IMR-90 (cell line): ENCODE measurements at regions not wholly inside any gene's neighbourhood (a gene's known extent, or its start where the extent isn't known, plus 50 kb on each side); places are given as distances from the start of the nearest gene placed in this dataset.

ENCODE experiments used
- ATAC-seq: fragments of 200-7000 bp; cut with Tn5 transposase; 2 replicates; pipeline ENCODE4 v1.9.1; 2020; ENCODE audit warnings: low read depth, mild to moderate bottlenecking, moderate library complexity
- BruUV-seq: library from RNA; stranded (reverse); fragments of 400-500 nt; replicated peaks from 2 replicates; lab custom pipeline; 2021; lab: Mats Ljungman, UMichigan
- CTCF ChIA-PET: fragments of 300-600 bp; formaldehyde crosslinking; extraction: SDS; loops from one replicate; lab custom pipeline; 2021; ENCODE audit warnings: antibody characterized with exemption; lab: Yijun Ruan, JAX
- POLR2A ChIA-PET: fragments of 300-600 bp; sonication (Branson Sonifier 250); formaldehyde crosslinking; loops from one replicate; lab custom pipeline; 2022; ENCODE audit warnings: antibody characterized with exemption; ENCODE audit not compliant: unreplicated experiment; lab: Charles Lee
- DNase-seq: peaks from one replicate; pipeline ENCODE4 v3.0.0; 2013
- H2AFZ ChIP-seq: replicated peaks from 2 replicates; pipeline ENCODE3; 2013; ENCODE audit warnings: low read length, mild to moderate bottlenecking; ENCODE audit not compliant: poor library complexity
- H2AK5ac ChIP-seq: 2 replicates; pipeline ENCODE4 v1.6.1; 2013; ENCODE audit warnings: low read depth, low read length, inconsistent platforms
- H2AK9ac ChIP-seq: replicated peaks from 2 replicates; pipeline ENCODE3; 2013; ENCODE audit warnings: mild to moderate bottlenecking, low read depth, low read length, moderate library complexity; ENCODE audit not compliant: poor library complexity
- H2BK120ac ChIP-seq: 2 replicates; pipeline ENCODE4 v1.6.1; 2013; ENCODE audit warnings: low read depth, low read length, inconsistent platforms
- H2BK15ac ChIP-seq: 3 replicates; pipeline ENCODE4 v1.6.1; 2013; ENCODE audit warnings: low read depth, low read length, inconsistent platforms
- H2BK20ac ChIP-seq: 2 replicates; pipeline ENCODE4 v1.6.1; 2013; ENCODE audit warnings: low read depth, mild to moderate bottlenecking, inconsistent platforms, low read length, moderate library complexity
- H2BK5ac ChIP-seq: 2 replicates; pipeline ENCODE4 v1.6.1; 2013; ENCODE audit warnings: mild to moderate bottlenecking, low read depth, low read length, inconsistent platforms; ENCODE audit not compliant: poor library complexity, severe bottlenecking
- H3K14ac ChIP-seq: replicated peaks from 2 replicates; pipeline ENCODE4 v1.6.1; 2013; ENCODE audit warnings: low read depth, low read length, inconsistent platforms
- H3K18ac ChIP-seq: 2 replicates; pipeline ENCODE4 v1.6.1; 2013; ENCODE audit warnings: low read depth, low read length, control low read depth
- H3K23ac ChIP-seq: 2 replicates; pipeline ENCODE4 v1.6.1; 2013; ENCODE audit warnings: low read depth, low read length, inconsistent platforms
- H3K27ac ChIP-seq: 2 replicates; pipeline ENCODE4 v1.5.1; 2013; ENCODE audit warnings: mild to moderate bottlenecking, control low read depth, low read length; ENCODE audit not compliant: insufficient read depth
- H3K27me3 ChIP-seq: 2 replicates; pipeline ENCODE4 v1.6.1; 2013; ENCODE audit warnings: low read length; ENCODE audit not compliant: control insufficient read depth, insufficient read depth
- H3K36me3 ChIP-seq: 2 replicates; pipeline ENCODE4 v1.6.1; 2013; ENCODE audit warnings: low read length, mixed read lengths; ENCODE audit not compliant: control insufficient read depth, insufficient read depth
- H3K4ac ChIP-seq: 2 replicates; pipeline ENCODE4 v1.6.1; 2013; ENCODE audit warnings: low read depth, low read length, inconsistent platforms
- H3K4me1 ChIP-seq: 2 replicates; pipeline ENCODE4 v1.6.1; 2013; ENCODE audit warnings: low read length, mixed read lengths; ENCODE audit not compliant: control insufficient read depth, insufficient read depth
- H3K4me2 ChIP-seq: 2 replicates; pipeline ENCODE4 v1.6.1; 2013; ENCODE audit warnings: low read depth, mild to moderate bottlenecking, control low read depth, low read length, moderate library complexity
- H3K4me3 ChIP-seq: 2 replicates; pipeline ENCODE4 v1.5.1; 2013; ENCODE audit warnings: low read depth, mild to moderate bottlenecking, control low read depth, low read length, moderate library complexity; ENCODE audit not compliant: insufficient read depth
- H3K56ac ChIP-seq: 2 replicates; pipeline ENCODE4 v1.6.1; 2013; ENCODE audit warnings: low read length, inconsistent platforms; ENCODE audit not compliant: insufficient read depth; ENCODE audit errors: extremely low read depth
- H3K79me1 ChIP-seq, 2 experiments: 2 replicates each; pipeline ENCODE4 v1.6.1; 2013; ENCODE audit warnings: low read length in 2 of 2, inconsistent platforms in 1 of 2, low read depth in 1 of 2
- H3K9ac ChIP-seq: 2 replicates; pipeline ENCODE4 v1.6.1; 2013; ENCODE audit warnings: low read depth, low read length, control low read depth
- H3K9me1 ChIP-seq: 2 replicates; pipeline ENCODE4 v1.6.1; 2013; ENCODE audit warnings: low read length, inconsistent platforms; ENCODE audit not compliant: insufficient read depth
- H3K9me3 ChIP-seq: 2 replicates; pipeline ENCODE4 v1.6.1; 2013; ENCODE audit warnings: low read length; ENCODE audit not compliant: control insufficient read depth, insufficient read depth
- H4K20me1 ChIP-seq: 2 replicates; pipeline ENCODE4 v1.6.1; 2013; ENCODE audit warnings: low read length, inconsistent platforms; ENCODE audit not compliant: insufficient read depth
- H4K5ac ChIP-seq: 2 replicates; pipeline ENCODE4 v1.6.1; 2013; ENCODE audit warnings: mild to moderate bottlenecking, low read depth, low read length, control low read depth
- H4K8ac ChIP-seq, 2 experiments: 2 replicates each; pipeline ENCODE4 v1.6.1; 2013; ENCODE audit warnings: low read depth in 2 of 2, low read length in 2 of 2, control low read depth in 1 of 2, inconsistent platforms in 1 of 2
- H4K91ac ChIP-seq: 2 replicates; pipeline ENCODE4 v1.6.1; 2013; ENCODE audit warnings: low read depth, low read length, inconsistent platforms; ENCODE audit not compliant: insufficient read depth
- NFE2L2 ChIP-seq: fragments of 150-350 bp; IDR thresholded peaks from 2 replicates; pipeline ENCODE4 v1.6.1; 2016; ENCODE audit warnings: low read depth, mild to moderate bottlenecking, low read length
- RCOR1 ChIP-seq: IDR thresholded peaks from 2 replicates; pipeline ENCODE4 v1.6.1; 2012; ENCODE audit warnings: mild to moderate bottlenecking, low read length, improper control_type of control experiment; ENCODE audit not compliant: insufficient replicate concordance
- WGBS, 2 experiments: methylation state at CpG; one replicate each; pipeline versions ENCODE4 v1.1.5 to v1.1.7; 2013; ENCODE audit warnings: missing lambda C conversion rate in 2 of 2; ENCODE audit not compliant: insufficient read length in 1 of 2; ENCODE audit errors: extremely low coverage in 2 of 2; 5-methylcytosine and 5-hydroxymethylcytosine counted together
- dilution Hi-C: fragments of 300-500 bp; cut with HindIII; formaldehyde crosslinking; loops from one replicate; pipeline ENCODE4 v1.14.3; 2018; ENCODE audit warnings: low sequenced_read_pairs; ENCODE audit not compliant: unreplicated experiment
- in situ Hi-C: fragments of 300-500 bp; cut with MboI; formaldehyde crosslinking; loops from 3 replicates; pipeline ENCODE4 v1.14.3; 2019; ENCODE audit warnings: low sequenced_read_pairs, inconsistent platforms, mixed read lengths
- intact Hi-C: fragments of 100-400 bp; cut with micrococcal nuclease; formaldehyde crosslinking; loops from 2 replicates; pipeline ENCODE4 v1.10.0; 2022

GRCh38 chr19:29397748-29398147 is 128.0 kb upstream of the VSTM2B start:
- Histone ChIP-seq H3K23ac (no peak overlapping the region), H3K9me1 (no peaks in the 10 kb centered on the region), H3K4me3 (no peak overlapping the region), H2AK9ac (no peak overlapping the region), H3K27me3 (no peaks in the 10 kb centered on the region), H3K9ac (no peak overlapping the region), H3K9me3 (peaks cover 9% of the 10 kb centered on the region), H4K91ac (no peak overlapping the region), H2BK120ac (no peak overlapping the region), H2AFZ (no peak overlapping the region), H4K8ac (no peak overlapping the region), H2BK5ac (no peak overlapping the region), H4K5ac (no peak overlapping the region), H3K79me1 (no peaks in the 10 kb centered on the region), H3K18ac (no peak overlapping the region), H3K14ac (no peak overlapping the region), H2AK5ac (no peak overlapping the region), H2BK15ac (no peak overlapping the region), H3K56ac (no peak overlapping the region), H2BK20ac (no peak overlapping the region), H4K20me1 (no peaks in the 10 kb centered on the region), H3K4me2 (no peak overlapping the region), H3K27ac (no peak overlapping the region), H3K4ac (no peak overlapping the region), H3K36me3 (no peaks in the 10 kb centered on the region), H3K4me1 (no peaks in the 10 kb centered on the region)
- ChIA-PET CTCF (no interaction called here), POLR2A (no interaction called here)
- TF ChIP-seq NFE2L2 (no peak), RCOR1 (no peak)
- BruUV-seq = no TSS peak
- ATAC-seq = no peak
- dilution Hi-C loops (no loop called here), in situ Hi-C loops (no loop called here), intact Hi-C loops (no loop called here)
- no CpG with 5 or more reads among the region's 7 CpGs for WGBS, 2 experiments
- DNase-seq = no peak
